ENCODE measurements at regions not wholly inside any gene's neighbourhood (a gene's known extent, or its start where the extent isn't known, plus 50 kb on each side); places are given as distances from the start of the nearest gene placed in this dataset.

GRCh38 chr5:2093859-2094615 lies 211.3 kb upstream of the IRX4 start:
- TF ChIP-seq EZH2phosphoT487 (IDR thresholded peaks at IDR 0.05; ENCODE audit: borderline replicate concordance): no peak
- no peak for TF ChIP-seq CTCF (conservative IDR thresholded peaks at IDR 0.05; ENCODE audit: low read length)
- H3K4me3 ChIP-seq (ENCODE audit: low read length, poor library complexity, severe bottlenecking): no peak overlapping the region

GRCh38 chr5:2091921-2092320 lies 209.2 kb upstream of the IRX4 start:
- Histone ChIP-seq H3K4me3 (ENCODE audit: low read length, poor library complexity, severe bottlenecking) (no peak overlapping the region), H3K79me2 (ENCODE audit: insufficient read depth, low read length) (no peaks in the 10 kb centered on the region), H2AFZ (ENCODE audit: low read length) (no peak overlapping the region), H3K36me3 (ENCODE audit: insufficient read depth, low read length) (no peaks in the 10 kb centered on the region), H3K27me3 (ENCODE audit: insufficient read depth, low read length, poor library complexity, severe bottlenecking) (no peaks in the 10 kb centered on the region), H3F3A (ENCODE audit: low read depth) (no peaks in the 10 kb centered on the region), H3K4me2 (ENCODE audit: low read depth, low read length, poor library complexity, severe bottlenecking) (no peak overlapping the region), H3K9me2 (replicated peaks; ENCODE audit: low read depth, low read length) (no peaks in the 10 kb centered on the region), H3K9me3 (ENCODE audit: insufficient read depth, low read depth, low read length) (no peaks in the 10 kb centered on the region), H4K20me1 (ENCODE audit: insufficient read depth, low read length, poor library complexity, severe bottlenecking) (no peaks in the 10 kb centered on the region), H3K9ac (ENCODE audit: low read depth, low read length, poor library complexity, severe bottlenecking) (no peak overlapping the region), H3K4me1 (ENCODE audit: insufficient read depth, low read length, poor library complexity, severe bottlenecking) (no peaks in the 10 kb centered on the region)
- no peak for TF ChIP-seq CTCF (conservative IDR thresholded peaks at IDR 0.05; ENCODE audit: low read length)
- TF ChIP-seq EZH2phosphoT487 (IDR thresholded peaks at IDR 0.05; ENCODE audit: borderline replicate concordance): no peak

More at GRCh38 chr5:2093859-2094615, 211.3 kb upstream of the IRX4 start:
- H3K9ac ChIP-seq (ENCODE audit: low read depth, low read length, poor library complexity, severe bottlenecking): no peak overlapping the region
- no peak overlapping the region for H2AFZ ChIP-seq (ENCODE audit: low read length)
- no peaks in the 10 kb centered on the region for H3F3A ChIP-seq (ENCODE audit: low read depth)
- H3K9me2 ChIP-seq (replicated peaks; ENCODE audit: low read depth, low read length): no peaks in the 10 kb centered on the region
- no peaks in the 10 kb centered on the region for H4K20me1 ChIP-seq (ENCODE audit: insufficient read depth, low read length, poor library complexity, severe bottlenecking)
- H3K9me3 ChIP-seq (ENCODE audit: insufficient read depth, low read depth, low read length): no peaks in the 10 kb centered on the region
- no peak overlapping the region for H3K4me2 ChIP-seq (ENCODE audit: low read depth, low read length, poor library complexity, severe bottlenecking)
- no peaks in the 10 kb centered on the region for H3K27me3 ChIP-seq (ENCODE audit: insufficient read depth, low read length, poor library complexity, severe bottlenecking)
- H3K4me1 ChIP-seq (ENCODE audit: insufficient read depth, low read length, poor library complexity, severe bottlenecking): no peaks in the 10 kb centered on the region
- H3K79me2 ChIP-seq (ENCODE audit: insufficient read depth, low read length): no peaks in the 10 kb centered on the region
- no peaks in the 10 kb centered on the region for H3K36me3 ChIP-seq (ENCODE audit: insufficient read depth, low read length)

- no peaks in the 10 kb centered on the region for H4K20me1 ChIP-seq (ENCODE audit: insufficient read depth, low read length, poor library complexity, severe bottlenecking)
- H3K4me2 ChIP-seq (ENCODE audit: low read depth, low read length, poor library complexity, severe bottlenecking): no peak overlapping the region
- H3K4me3 ChIP-seq (ENCODE audit: low read length, poor library complexity, severe bottlenecking): no peak overlapping the region
- peaks cover 5% of the 10 kb centered on the region; the same call in 1 of the 2 replicates for H3K9me2 ChIP-seq (replicated peaks; ENCODE audit: low read depth, low read length)
- no peak overlapping the region for H2AFZ ChIP-seq (ENCODE audit: low read length)
- no peaks in the 10 kb centered on the region for H3K4me1 ChIP-seq (ENCODE audit: insufficient read depth, low read length, poor library complexity, severe bottlenecking)
- no peaks in the 10 kb centered on the region for H3K9me3 ChIP-seq (ENCODE audit: insufficient read depth, low read depth, low read length)
- no peaks in the 10 kb centered on the region for H3K27me3 ChIP-seq (ENCODE audit: insufficient read depth, low read length, poor library complexity, severe bottlenecking)
- no peak overlapping the region for H3K9ac ChIP-seq (ENCODE audit: low read depth, low read length, poor library complexity, severe bottlenecking)
- H3K79me2 ChIP-seq (ENCODE audit: insufficient read depth, low read length): no peaks in the 10 kb centered on the region
- H3F3A ChIP-seq (ENCODE audit: low read depth): no peaks in the 10 kb centered on the region
- no peaks in the 10 kb centered on the region for H3K36me3 ChIP-seq (ENCODE audit: insufficient read depth, low read length)
- no peak for TF ChIP-seq EZH2phosphoT487 (IDR thresholded peaks at IDR 0.05; ENCODE audit: borderline replicate concordance)
- no peak for TF ChIP-seq CTCF (conservative IDR thresholded peaks at IDR 0.05; ENCODE audit: low read length)
Measured at GRCh38 chr5:2087980-2088379, 205.3 kb upstream of the IRX4 start.

Data from Loucy (cell line).